ENCODE measurements at regions not wholly inside any gene's neighbourhood (a gene's known extent, or its start where the extent isn't known, plus 50 kb on each side); places are given as distances from the start of the nearest gene placed in this dataset.
"Not testable (repeated sequence)": the region's sequence is repeated elsewhere in the genome, so short reads cannot be mapped to it uniquely, and the experiment has no call there.

DNA sequence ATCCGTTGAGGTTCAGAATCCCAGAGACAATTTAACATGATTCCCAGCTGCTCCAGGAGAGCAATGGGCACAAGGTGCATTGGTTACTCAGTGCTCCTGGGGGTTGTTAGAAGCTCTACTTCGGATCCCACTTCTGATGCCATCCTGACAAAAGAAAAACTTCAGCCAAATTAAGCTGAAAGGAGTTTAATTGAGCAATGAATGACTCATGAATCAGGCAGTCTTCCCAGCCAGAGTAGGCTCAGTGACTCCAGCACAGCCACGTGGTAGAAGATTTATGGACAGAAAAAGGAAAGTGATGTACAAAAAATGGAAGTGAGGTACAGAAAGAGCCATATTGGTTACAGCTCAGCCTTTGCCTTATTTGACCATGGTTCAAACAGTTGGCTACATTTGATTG lies 95.7 kb downstream of the PWWP3B start:
- no peak overlapping the region for H3K4me3 ChIP-seq
- H3K9me3 ChIP-seq: no peaks in the 10 kb centered on the region
- intact Hi-C loops (cut with DNase I): no loop called here
- peaks cover 0 to 2% of the 10 kb centered on the region in 2 donors for H3K27me3 ChIP-seq
- no peak for ATAC-seq
- TF ChIP-seq, protein P1, sequence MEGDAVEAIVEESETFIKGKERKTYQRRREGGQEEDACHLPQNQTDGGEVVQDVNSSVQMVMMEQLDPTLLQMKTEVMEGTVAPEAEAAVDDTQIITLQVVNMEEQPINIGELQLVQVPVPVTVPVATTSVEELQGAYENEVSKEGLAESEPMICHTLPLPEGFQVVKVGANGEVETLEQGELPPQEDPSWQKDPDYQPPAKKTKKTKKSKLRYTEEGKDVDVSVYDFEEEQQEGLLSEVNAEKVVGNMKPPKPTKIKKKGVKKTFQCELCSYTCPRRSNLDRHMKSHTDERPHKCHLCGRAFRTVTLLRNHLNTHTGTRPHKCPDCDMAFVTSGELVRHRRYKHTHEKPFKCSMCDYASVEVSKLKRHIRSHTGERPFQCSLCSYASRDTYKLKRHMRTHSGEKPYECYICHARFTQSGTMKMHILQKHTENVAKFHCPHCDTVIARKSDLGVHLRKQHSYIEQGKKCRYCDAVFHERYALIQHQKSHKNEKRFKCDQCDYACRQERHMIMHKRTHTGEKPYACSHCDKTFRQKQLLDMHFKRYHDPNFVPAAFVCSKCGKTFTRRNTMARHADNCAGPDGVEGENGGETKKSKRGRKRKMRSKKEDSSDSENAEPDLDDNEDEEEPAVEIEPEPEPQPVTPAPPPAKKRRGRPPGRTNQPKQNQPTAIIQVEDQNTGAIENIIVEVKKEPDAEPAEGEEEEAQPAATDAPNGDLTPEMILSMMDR (IDR thresholded peaks at IDR 0.05): no peak
- no peaks in the 10 kb centered on the region for H3K4me1 ChIP-seq
- H3K36me3 ChIP-seq: no peaks in the 10 kb centered on the region
- H3K27ac ChIP-seq: no peak overlapping the region
- DNase-seq: no peak

DNA sequence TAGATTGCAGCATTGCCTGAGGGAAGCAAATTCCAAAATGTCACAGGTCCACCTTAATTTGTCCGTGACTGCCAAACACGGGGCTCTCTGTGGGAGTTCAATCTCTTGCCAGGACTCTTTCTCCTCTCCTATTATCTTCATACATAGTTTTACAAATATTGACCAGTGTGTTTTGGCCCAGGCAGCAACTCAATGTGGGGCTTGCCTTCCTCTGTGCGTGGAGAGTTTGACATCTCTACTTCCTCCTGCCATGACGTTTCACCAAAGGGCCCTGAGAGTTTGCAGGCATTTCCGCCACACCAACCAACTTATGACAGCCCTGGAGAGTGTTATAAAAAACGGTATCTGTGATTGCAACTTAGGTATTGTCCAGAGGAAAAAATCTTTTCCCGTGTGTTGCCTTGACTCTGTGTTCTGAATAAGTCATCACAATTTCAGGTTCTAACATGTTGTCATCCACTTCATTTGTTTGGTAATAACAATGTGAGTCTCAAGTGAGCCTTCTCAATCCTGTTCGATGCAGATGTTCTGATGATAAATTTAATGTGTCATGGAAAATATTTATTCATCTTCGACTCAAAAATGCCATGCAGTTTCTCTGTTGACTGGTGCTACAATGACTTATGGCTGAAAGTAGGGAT lies 106.0 kb downstream of the PWWP3B start:
- intact Hi-C loops (cut with DNase I); H3K9me3 ChIP-seq; H3K4me1 ChIP-seq; ATAC-seq; H3K27ac ChIP-seq; DNase-seq; H3K36me3 ChIP-seq; H3K4me3 ChIP-seq; H3K27me3 ChIP-seq: not testable (repeated sequence)

DNA sequence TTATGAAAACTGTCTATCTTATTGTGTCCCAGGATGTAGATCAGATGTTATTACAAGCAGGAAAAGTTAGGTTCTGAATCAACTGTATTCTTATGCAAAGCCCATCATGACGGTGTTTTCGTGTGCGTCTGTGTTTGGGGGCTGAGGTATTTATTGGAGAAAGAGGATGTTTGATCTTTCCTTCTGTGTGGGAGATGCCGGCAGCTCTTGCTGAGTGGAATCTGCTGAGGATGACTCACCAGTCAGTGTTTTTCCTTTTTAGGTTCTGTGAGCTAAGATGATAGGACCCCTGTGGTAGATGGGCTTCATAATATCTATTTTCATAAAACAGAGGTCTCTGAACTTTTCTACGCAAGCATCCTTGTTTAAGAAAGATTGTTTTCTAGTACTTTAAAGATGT lies 107.1 kb downstream of the PWWP3B start:
- H3K4me1 ChIP-seq; H3K9me3 ChIP-seq; H3K27me3 ChIP-seq; DNase-seq; ATAC-seq; H3K27ac ChIP-seq; H3K36me3 ChIP-seq; H3K4me3 ChIP-seq; intact Hi-C loops (cut with DNase I): not testable (repeated sequence)

DNA sequence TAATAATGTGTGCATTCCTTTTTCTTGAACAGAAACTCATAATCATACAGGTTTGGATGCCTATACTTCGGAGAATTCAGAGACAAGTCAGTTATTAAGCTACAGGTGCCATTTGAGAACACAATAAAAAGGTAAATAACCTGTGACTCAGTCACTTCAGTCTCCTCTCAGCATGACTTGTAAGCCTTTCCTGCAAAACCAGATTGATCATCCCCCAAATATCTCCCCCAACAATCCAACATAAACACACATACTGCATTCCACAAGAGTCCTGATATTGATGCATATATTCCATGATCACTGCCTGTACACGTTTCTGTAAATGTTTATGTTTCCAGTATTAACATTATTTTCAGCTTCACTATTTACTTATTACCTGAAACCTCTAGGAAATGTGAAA lies 110.8 kb downstream of the PWWP3B start:
- H3K36me3 ChIP-seq: no peaks in the 10 kb centered on the region
- no peak overlapping the region for H3K4me3 ChIP-seq
- TF ChIP-seq, protein P1 (IDR thresholded peaks at IDR 0.05): no peak
- H3K4me1 ChIP-seq: no peaks in the 10 kb centered on the region
- intact Hi-C loops (cut with DNase I): no loop called here
- no peak for ATAC-seq
- no peak for DNase-seq
- no peaks in the 10 kb centered on the region for H3K9me3 ChIP-seq
- no peaks in the 10 kb centered on the region for H3K27me3 ChIP-seq
- no peak overlapping the region for H3K27ac ChIP-seq

DNA sequence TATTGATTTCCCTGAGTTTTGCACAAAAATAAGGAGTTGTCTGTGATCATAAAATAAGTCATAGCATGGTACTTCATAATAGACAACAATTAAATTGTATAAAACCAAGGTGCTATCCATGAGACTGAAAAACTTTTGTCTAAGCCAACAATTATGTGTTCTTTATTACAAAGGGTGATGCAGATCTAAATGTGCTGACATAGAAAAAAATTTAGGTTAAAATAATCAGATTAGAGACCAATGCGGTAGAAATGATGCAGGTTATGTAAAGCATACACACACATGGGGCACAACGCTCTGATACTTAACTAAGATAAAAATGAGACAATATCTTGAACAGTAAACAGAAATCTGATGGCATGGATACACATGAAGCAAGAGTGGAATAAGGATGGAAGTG lies 113.3 kb downstream of the PWWP3B start:
- Histone ChIP-seq H3K36me3 (no peaks in the 10 kb centered on the region), H3K4me1 (no peaks in the 10 kb centered on the region), H3K27me3 (no peaks in the 10 kb centered on the region), H3K9me3 (no peaks in the 10 kb centered on the region), H3K27ac (no peak overlapping the region), H3K4me3 (no peak overlapping the region)
- DNase-seq: no peak
- intact Hi-C loops (cut with DNase I): no loop called here
- ATAC-seq: no peak
- TF ChIP-seq, protein P1 (IDR thresholded peaks at IDR 0.05): no peak

DNA sequence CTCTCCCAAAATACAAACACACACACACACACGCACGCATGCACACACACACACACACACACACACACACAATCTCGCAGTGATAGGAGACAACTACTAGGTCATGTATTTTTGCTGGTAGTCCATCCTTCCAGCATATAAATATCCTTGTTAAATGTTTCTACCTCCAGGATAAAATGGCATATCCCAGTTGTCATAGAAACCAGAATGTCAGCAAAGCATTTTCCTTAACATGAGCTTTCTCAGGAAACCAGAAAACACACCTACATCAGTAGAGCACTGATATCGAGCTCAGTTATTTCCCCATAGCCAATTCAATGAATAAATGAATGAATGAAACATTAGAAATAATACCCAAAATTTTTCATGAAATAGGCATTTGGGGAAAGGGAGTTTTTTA lies 115.7 kb downstream of the PWWP3B start:
- Histone ChIP-seq H3K9me3 (no peaks in the 10 kb centered on the region), H3K27ac (no peak overlapping the region), H3K27me3 (no peaks in the 10 kb centered on the region), H3K4me3 (no peak overlapping the region), H3K4me1 (no peaks in the 10 kb centered on the region), H3K36me3 (no peaks in the 10 kb centered on the region)
- no peak for DNase-seq
- intact Hi-C loops (cut with DNase I): no loop called here
- no peak for ATAC-seq
- TF ChIP-seq, protein P1 (IDR thresholded peaks at IDR 0.05): no peak

Data from left lung (tissue), 4 donors.